ENCODE measurements at regions not wholly inside any gene's neighbourhood (a gene's known extent, or its start where the extent isn't known, plus 50 kb on each side); places are given as distances from the start of the nearest gene placed in this dataset.

DNA sequence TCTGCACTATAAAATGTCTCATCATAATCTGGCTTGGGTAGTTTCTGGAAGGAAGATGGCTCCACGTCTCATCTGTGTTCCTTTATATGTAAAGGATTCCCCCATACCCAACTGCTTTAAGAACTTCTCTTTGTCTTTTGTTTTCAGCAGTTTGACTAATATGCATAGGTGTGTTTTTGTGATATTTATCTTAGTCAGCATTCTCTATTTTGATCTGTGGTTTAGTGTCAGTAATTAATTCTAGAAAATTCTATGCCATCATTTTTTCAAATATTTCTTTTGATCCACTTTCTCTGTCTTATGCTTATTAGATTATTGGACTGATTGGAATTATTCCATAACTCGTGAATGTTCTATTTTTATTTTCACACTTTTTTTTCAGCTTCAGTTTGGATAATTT, 286.3 kb upstream of the THRB start:
- no peak for TF ChIP-seq POLR2AphosphoS5 (IDR thresholded peaks at IDR 0.05; ENCODE audit: low read depth)
- TF ChIP-seq GABPA (IDR thresholded peaks at IDR 0.05; ENCODE audit: low read depth): no peak
- TF ChIP-seq, protein P1, sequence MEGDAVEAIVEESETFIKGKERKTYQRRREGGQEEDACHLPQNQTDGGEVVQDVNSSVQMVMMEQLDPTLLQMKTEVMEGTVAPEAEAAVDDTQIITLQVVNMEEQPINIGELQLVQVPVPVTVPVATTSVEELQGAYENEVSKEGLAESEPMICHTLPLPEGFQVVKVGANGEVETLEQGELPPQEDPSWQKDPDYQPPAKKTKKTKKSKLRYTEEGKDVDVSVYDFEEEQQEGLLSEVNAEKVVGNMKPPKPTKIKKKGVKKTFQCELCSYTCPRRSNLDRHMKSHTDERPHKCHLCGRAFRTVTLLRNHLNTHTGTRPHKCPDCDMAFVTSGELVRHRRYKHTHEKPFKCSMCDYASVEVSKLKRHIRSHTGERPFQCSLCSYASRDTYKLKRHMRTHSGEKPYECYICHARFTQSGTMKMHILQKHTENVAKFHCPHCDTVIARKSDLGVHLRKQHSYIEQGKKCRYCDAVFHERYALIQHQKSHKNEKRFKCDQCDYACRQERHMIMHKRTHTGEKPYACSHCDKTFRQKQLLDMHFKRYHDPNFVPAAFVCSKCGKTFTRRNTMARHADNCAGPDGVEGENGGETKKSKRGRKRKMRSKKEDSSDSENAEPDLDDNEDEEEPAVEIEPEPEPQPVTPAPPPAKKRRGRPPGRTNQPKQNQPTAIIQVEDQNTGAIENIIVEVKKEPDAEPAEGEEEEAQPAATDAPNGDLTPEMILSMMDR (IDR thresholded peaks at IDR 0.05; ENCODE audit: insufficient read depth, low read length): no peak
- no peak for TF ChIP-seq SPI1 (IDR thresholded peaks at IDR 0.05; ENCODE audit: borderline replicate concordance, low read depth)
- TF ChIP-seq, protein P2, sequence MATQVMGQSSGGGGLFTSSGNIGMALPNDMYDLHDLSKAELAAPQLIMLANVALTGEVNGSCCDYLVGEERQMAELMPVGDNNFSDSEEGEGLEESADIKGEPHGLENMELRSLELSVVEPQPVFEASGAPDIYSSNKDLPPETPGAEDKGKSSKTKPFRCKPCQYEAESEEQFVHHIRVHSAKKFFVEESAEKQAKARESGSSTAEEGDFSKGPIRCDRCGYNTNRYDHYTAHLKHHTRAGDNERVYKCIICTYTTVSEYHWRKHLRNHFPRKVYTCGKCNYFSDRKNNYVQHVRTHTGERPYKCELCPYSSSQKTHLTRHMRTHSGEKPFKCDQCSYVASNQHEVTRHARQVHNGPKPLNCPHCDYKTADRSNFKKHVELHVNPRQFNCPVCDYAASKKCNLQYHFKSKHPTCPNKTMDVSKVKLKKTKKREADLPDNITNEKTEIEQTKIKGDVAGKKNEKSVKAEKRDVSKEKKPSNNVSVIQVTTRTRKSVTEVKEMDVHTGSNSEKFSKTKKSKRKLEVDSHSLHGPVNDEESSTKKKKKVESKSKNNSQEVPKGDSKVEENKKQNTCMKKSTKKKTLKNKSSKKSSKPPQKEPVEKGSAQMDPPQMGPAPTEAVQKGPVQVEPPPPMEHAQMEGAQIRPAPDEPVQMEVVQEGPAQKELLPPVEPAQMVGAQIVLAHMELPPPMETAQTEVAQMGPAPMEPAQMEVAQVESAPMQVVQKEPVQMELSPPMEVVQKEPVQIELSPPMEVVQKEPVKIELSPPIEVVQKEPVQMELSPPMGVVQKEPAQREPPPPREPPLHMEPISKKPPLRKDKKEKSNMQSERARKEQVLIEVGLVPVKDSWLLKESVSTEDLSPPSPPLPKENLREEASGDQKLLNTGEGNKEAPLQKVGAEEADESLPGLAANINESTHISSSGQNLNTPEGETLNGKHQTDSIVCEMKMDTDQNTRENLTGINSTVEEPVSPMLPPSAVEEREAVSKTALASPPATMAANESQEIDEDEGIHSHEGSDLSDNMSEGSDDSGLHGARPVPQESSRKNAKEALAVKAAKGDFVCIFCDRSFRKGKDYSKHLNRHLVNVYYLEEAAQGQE (IDR thresholded peaks at IDR 0.05; ENCODE audit: insufficient replicate concordance, low read depth): no peak
- no peak overlapping the region for H3K27ac ChIP-seq (replicated peaks)
- H3K4me3 ChIP-seq (replicated peaks; ENCODE audit: insufficient read depth, low read length): no peak overlapping the region
- H3K27me3 ChIP-seq (ENCODE audit: insufficient read depth, poor library complexity, severe bottlenecking): no peaks in the 10 kb centered on the region
- DNase-seq (ENCODE audit: low read depth in 1 of 2, low spot score in 1 of 2): no peak

DNA sequence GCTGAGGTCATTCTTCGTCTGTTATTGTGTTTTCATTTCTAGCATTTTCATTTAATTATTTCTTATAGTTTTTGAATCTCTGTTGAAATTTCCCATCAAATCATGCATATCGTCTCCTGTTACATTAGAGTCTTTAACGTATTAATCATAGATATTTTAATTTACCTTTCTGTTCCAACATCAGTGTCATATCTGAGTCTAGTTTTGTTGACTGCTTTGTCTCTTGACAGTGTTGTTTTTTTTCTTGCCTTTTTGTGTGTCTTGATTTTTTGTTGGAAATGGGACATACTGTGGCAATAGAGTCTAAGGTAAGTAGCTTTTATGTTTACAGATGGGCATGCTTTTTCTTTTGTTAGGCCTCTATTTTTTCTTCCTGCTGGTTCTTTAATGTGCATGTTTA, 286.8 kb upstream of the THRB start:
- TF ChIP-seq, protein P1 (IDR thresholded peaks at IDR 0.05; ENCODE audit: insufficient read depth, low read length): no peak
- TF ChIP-seq POLR2AphosphoS5 (IDR thresholded peaks at IDR 0.05; ENCODE audit: low read depth) (no peak), SPI1 (IDR thresholded peaks at IDR 0.05; ENCODE audit: borderline replicate concordance, low read depth) (no peak), GABPA (IDR thresholded peaks at IDR 0.05; ENCODE audit: low read depth) (no peak)
- TF ChIP-seq, protein P2 (IDR thresholded peaks at IDR 0.05; ENCODE audit: insufficient replicate concordance, low read depth): no peak
- no peak for DNase-seq (ENCODE audit: low read depth in 1 of 2, low spot score in 1 of 2)
- no peak overlapping the region for H3K27ac ChIP-seq (replicated peaks)
- H3K4me3 ChIP-seq (replicated peaks; ENCODE audit: insufficient read depth, low read length): no peak overlapping the region
- no peaks in the 10 kb centered on the region for H3K27me3 ChIP-seq (ENCODE audit: insufficient read depth, poor library complexity, severe bottlenecking)

- H3K27ac ChIP-seq (replicated peaks): no peak overlapping the region
- no peak for TF ChIP-seq POLR2AphosphoS5 (IDR thresholded peaks at IDR 0.05; ENCODE audit: low read depth)
- TF ChIP-seq, protein P2 (IDR thresholded peaks at IDR 0.05; ENCODE audit: insufficient replicate concordance, low read depth): no peak
- no peaks in the 10 kb centered on the region for H3K27me3 ChIP-seq (ENCODE audit: insufficient read depth, poor library complexity, severe bottlenecking)
- no peak for DNase-seq (ENCODE audit: low read depth in 1 of 2, low spot score in 1 of 2)
- no peak overlapping the region for H3K4me3 ChIP-seq (replicated peaks; ENCODE audit: insufficient read depth, low read length)
These were observed 299.2 kb upstream of the THRB start for GRCh38 chr3:24793896-24794295.

DNA sequence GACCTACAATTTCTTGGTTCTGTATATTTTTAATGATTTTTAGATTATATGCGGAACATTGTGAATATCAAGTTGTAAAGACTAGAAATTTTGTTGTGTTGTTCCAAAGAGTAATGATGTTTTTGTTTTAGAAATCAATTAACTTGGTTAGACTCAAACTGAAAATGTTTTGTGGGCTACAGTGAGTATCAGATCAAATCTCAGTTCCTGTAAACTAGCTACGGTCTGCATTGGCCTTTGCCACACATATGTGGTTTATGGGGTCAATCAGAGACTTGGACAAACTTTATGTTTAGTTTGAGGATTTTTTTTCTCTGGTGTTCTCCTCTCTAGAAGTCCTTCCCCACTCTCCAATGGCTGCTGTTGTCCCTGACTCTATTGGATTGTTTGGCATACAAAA, 308.0 kb upstream of the THRB start:
- no peak for DNase-seq (ENCODE audit: low read depth in 1 of 2, low spot score in 1 of 2)
- H3K27ac ChIP-seq (replicated peaks): no peak overlapping the region
- H3K4me3 ChIP-seq (replicated peaks; ENCODE audit: insufficient read depth, low read length): no peak overlapping the region
- no peaks in the 10 kb centered on the region for H3K27me3 ChIP-seq (ENCODE audit: insufficient read depth, poor library complexity, severe bottlenecking)
- TF ChIP-seq SPI1 (IDR thresholded peaks at IDR 0.05; ENCODE audit: borderline replicate concordance, low read depth) (no peak), POLR2AphosphoS5 (IDR thresholded peaks at IDR 0.05; ENCODE audit: low read depth) (no peak)
